HG02610 (cell line): ENCODE measurements at regions not wholly inside any gene's neighbourhood (a gene's known extent, or its start where the extent isn't known, plus 50 kb on each side); places are given as distances from the start of the nearest gene placed in this dataset.

Source experiments
- ATAC-seq: cut with Tn5 transposase; IDR thresholded peaks from one replicate; pipeline ENCODE4 v1.9.1; 2021; ENCODE audit warnings: mild to moderate bottlenecking, moderate library complexity; ENCODE audit not compliant: unreplicated experiment

DNA sequence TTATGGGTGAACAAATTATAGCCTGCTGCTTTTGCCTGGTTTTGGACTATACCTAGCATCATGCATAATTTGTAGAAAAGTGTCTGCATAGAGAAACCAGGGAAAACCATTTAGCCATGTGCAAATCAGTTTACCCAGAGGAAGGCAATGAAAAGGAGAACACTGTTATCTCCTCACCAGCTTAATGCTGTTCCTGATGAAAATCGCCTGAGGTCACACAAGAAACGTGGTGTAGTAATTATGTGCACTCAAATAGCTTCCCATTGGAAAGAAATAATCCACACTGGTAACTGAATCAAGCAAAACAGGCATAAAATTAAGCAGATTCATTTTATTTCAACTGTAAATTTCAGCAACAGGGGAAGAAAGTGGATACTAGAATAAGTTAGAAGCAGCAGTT lies 51.7 kb upstream of the FAM240B start:
- no peak for ATAC-seq
